ENCODE measurements at regions not wholly inside any gene's neighbourhood (a gene's known extent, or its start where the extent isn't known, plus 50 kb on each side); places are given as distances from the start of the nearest gene placed in this dataset.

DNA sequence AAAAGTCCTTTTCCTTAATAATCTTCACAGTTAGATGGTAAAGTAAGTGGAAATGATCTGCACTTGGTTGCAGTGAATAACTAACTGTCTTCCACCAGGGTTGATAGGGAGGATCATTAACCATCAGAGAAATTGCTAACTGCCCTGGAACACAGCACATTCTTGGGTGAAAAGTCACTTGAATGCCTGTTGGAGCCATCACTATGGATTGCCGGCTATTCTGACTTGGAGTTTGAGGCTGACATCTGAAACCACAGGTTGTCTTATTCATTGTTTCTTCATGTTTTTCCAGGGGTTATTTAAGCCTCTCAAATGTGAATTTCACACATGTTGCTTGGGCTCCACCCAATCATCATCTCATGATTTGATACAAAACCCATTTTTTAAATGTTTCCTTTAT is 901.4 kb downstream of the MCTP2 start:
- TF ChIP-seq POLR2A (IDR thresholded peaks at IDR 0.05; ENCODE audit: control extremely low read depth in 1 of 2, low read depth in 2 of 2, low read length in 2 of 2) (no peak), HDAC2 (IDR thresholded peaks at IDR 0.05; ENCODE audit: borderline replicate concordance in 1 of 2, low read depth in 2 of 2, low read length in 2 of 2) (no peak), KDM4A (IDR thresholded peaks at IDR 0.05; ENCODE audit: low read depth, low read length, severe bottlenecking) (no peak)
- TF ChIP-seq, protein P1, sequence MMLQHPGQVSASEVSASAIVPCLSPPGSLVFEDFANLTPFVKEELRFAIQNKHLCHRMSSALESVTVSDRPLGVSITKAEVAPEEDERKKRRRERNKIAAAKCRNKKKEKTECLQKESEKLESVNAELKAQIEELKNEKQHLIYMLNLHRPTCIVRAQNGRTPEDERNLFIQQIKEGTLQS (IDR thresholded peaks at IDR 0.05; ENCODE audit: insufficient read depth, low read depth, low read length): no peak
- TF ChIP-seq, protein P2, sequence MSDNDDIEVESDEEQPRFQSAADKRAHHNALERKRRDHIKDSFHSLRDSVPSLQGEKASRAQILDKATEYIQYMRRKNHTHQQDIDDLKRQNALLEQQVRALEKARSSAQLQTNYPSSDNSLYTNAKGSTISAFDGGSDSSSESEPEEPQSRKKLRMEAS (IDR thresholded peaks at IDR 0.05): no peak

Data from H1 (cell line).